HEK293 (cell line): ENCODE measurements at regions not wholly inside any gene's neighbourhood (a gene's known extent, or its start where the extent isn't known, plus 50 kb on each side); places are given as distances from the start of the nearest gene placed in this dataset.

Source experiments
- PATZ1 ChIP-seq: fragments of 450-650 bp; formaldehyde crosslinking; IDR thresholded peaks from 2 replicates; pipeline ENCODE4 v1.5.1; 2016; ENCODE audit warnings: missing biosample characterization, missing genetic modification characterization
- ZNF175 ChIP-seq: fragments of 450-650 bp; formaldehyde crosslinking; IDR thresholded peaks from 2 replicates; pipeline ENCODE4 v1.5.1; 2016; ENCODE audit warnings: missing biosample characterization, missing genetic modification characterization
- ZNF221 ChIP-seq: fragments of 450-650 bp; formaldehyde crosslinking; IDR thresholded peaks from 2 replicates; pipeline ENCODE4 v1.5.1; 2017; ENCODE audit warnings: missing biosample characterization, missing genetic modification characterization, borderline replicate concordance
- ZNF280D ChIP-seq: fragments of 450-650 bp; formaldehyde crosslinking; IDR thresholded peaks from 2 replicates; pipeline ENCODE4 v1.5.1; 2016; ENCODE audit warnings: missing biosample characterization, missing genetic modification characterization
- ZNF621 ChIP-seq: fragments of 450-650 bp; formaldehyde crosslinking; IDR thresholded peaks from 2 replicates; pipeline ENCODE4 v1.5.1; 2017; ENCODE audit warnings: missing biosample characterization, missing genetic modification characterization
- ZXDB ChIP-seq: fragments of 450-650 bp; formaldehyde crosslinking; IDR thresholded peaks from 2 replicates; pipeline ENCODE4 v1.5.1; 2016; ENCODE audit warnings: missing biosample characterization, missing genetic modification characterization
- TF ChIP-seq, protein P1 (sequence below): fragments of 450-650 bp; formaldehyde crosslinking; IDR thresholded peaks from 2 replicates; pipeline ENCODE4 v1.5.1; 2016; ENCODE audit warnings: missing biosample characterization, missing genetic modification characterization
- TF ChIP-seq, protein P2 (sequence below): fragments of 450-650 bp; formaldehyde crosslinking; IDR thresholded peaks from 2 replicates; pipeline ENCODE4 v1.5.1; 2016; ENCODE audit warnings: missing biosample characterization, missing genetic modification characterization
- TF ChIP-seq, protein P3 (sequence below): fragments of 450-650 bp; formaldehyde crosslinking; IDR thresholded peaks from 2 replicates; pipeline ENCODE4 v1.5.1; 2016; ENCODE audit warnings: missing biosample characterization, missing genetic modification characterization
- TF ChIP-seq, protein P4 (sequence below): sonication (generic); formaldehyde crosslinking; IDR thresholded peaks from 2 replicates; pipeline ENCODE4 v1.8.1; 2022; ENCODE audit warnings: mild to moderate bottlenecking, moderate library complexity, missing genetic modification reagents

GRCh38 chr6:106748547-106749207 lies 119.3 kb downstream of the QRSL1 start:
- TF ChIP-seq, protein P1, sequence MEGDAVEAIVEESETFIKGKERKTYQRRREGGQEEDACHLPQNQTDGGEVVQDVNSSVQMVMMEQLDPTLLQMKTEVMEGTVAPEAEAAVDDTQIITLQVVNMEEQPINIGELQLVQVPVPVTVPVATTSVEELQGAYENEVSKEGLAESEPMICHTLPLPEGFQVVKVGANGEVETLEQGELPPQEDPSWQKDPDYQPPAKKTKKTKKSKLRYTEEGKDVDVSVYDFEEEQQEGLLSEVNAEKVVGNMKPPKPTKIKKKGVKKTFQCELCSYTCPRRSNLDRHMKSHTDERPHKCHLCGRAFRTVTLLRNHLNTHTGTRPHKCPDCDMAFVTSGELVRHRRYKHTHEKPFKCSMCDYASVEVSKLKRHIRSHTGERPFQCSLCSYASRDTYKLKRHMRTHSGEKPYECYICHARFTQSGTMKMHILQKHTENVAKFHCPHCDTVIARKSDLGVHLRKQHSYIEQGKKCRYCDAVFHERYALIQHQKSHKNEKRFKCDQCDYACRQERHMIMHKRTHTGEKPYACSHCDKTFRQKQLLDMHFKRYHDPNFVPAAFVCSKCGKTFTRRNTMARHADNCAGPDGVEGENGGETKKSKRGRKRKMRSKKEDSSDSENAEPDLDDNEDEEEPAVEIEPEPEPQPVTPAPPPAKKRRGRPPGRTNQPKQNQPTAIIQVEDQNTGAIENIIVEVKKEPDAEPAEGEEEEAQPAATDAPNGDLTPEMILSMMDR = no peak
- TF ChIP-seq, protein P2, sequence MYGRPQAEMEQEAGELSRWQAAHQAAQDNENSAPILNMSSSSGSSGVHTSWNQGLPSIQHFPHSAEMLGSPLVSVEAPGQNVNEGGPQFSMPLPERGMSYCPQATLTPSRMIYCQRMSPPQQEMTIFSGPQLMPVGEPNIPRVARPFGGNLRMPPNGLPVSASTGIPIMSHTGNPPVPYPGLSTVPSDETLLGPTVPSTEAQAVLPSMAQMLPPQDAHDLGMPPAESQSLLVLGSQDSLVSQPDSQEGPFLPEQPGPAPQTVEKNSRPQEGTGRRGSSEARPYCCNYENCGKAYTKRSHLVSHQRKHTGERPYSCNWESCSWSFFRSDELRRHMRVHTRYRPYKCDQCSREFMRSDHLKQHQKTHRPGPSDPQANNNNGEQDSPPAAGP (tag by site-specific recombination) = no peak
- TF ChIP-seq, protein P3, sequence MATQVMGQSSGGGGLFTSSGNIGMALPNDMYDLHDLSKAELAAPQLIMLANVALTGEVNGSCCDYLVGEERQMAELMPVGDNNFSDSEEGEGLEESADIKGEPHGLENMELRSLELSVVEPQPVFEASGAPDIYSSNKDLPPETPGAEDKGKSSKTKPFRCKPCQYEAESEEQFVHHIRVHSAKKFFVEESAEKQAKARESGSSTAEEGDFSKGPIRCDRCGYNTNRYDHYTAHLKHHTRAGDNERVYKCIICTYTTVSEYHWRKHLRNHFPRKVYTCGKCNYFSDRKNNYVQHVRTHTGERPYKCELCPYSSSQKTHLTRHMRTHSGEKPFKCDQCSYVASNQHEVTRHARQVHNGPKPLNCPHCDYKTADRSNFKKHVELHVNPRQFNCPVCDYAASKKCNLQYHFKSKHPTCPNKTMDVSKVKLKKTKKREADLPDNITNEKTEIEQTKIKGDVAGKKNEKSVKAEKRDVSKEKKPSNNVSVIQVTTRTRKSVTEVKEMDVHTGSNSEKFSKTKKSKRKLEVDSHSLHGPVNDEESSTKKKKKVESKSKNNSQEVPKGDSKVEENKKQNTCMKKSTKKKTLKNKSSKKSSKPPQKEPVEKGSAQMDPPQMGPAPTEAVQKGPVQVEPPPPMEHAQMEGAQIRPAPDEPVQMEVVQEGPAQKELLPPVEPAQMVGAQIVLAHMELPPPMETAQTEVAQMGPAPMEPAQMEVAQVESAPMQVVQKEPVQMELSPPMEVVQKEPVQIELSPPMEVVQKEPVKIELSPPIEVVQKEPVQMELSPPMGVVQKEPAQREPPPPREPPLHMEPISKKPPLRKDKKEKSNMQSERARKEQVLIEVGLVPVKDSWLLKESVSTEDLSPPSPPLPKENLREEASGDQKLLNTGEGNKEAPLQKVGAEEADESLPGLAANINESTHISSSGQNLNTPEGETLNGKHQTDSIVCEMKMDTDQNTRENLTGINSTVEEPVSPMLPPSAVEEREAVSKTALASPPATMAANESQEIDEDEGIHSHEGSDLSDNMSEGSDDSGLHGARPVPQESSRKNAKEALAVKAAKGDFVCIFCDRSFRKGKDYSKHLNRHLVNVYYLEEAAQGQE (tag by site-specific recombination) = no peak
- TF ChIP-seq, protein P4, sequence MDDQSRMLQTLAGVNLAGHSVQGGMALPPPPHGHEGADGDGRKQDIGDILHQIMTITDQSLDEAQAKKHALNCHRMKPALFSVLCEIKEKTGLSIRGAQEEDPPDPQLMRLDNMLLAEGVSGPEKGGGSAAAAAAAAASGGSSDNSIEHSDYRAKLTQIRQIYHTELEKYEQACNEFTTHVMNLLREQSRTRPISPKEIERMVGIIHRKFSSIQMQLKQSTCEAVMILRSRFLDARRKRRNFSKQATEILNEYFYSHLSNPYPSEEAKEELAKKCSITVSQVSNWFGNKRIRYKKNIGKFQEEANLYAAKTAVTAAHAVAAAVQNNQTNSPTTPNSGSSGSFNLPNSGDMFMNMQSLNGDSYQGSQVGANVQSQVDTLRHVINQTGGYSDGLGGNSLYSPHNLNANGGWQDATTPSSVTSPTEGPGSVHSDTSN (CRISPR knock-in tag) = no peak
- TF ChIP-seq ZNF221 (no peak), ZNF280D (tag by site-specific recombination) (no peak), ZNF621 (tag by site-specific recombination) (no peak), ZXDB (tag by site-specific recombination) (no peak), PATZ1 (tag by site-specific recombination) (no peak), ZNF175 (tag by site-specific recombination) (no peak)
